ENCODE measurements at regions not wholly inside any gene's neighbourhood (a gene's known extent, or its start where the extent isn't known, plus 50 kb on each side); places are given as distances from the start of the nearest gene placed in this dataset.
A peak's percentile ranks its signal among the peaks of the same experiment; 100 is the strongest.

- ATAC-seq (ENCODE audit: insufficient read depth, low FRiP score) (peak; percentile 70), DNase-seq (peak; percentile 26 to 71 (median 50))
- 36 to 39% methylated on average over 3 of the region's 3 CpGs for WGBS, 2 donors
- Histone ChIP-seq H3K4me3 (no peak overlapping the region), H3K9ac (ENCODE audit: insufficient read depth in 1 of 2, low read length in 2 of 2) (peak overlapping the region in 1 of 2 donors; percentile 55), H3K27me3 (ENCODE audit: control insufficient read depth in 3 of 3, insufficient read depth in 3 of 3, low read length in 2 of 3) (no peaks in the 10 kb centered on the region), H3K36me3 (ENCODE audit: control insufficient read depth in 4 of 4, insufficient read depth in 4 of 4, low read length in 4 of 4) (peaks cover 0 to 12% (median 4%) of the 10 kb centered on the region in 4 donors), H3K4me1 (ENCODE audit: control insufficient read depth in 5 of 5, insufficient read depth in 5 of 5, low read length in 5 of 5) (peaks cover 5 to 10% (median 7%) of the 10 kb centered on the region in 5 donors), H3K27ac (ENCODE audit: low read depth in 1 of 2, low read length in 1 of 2) (peak overlapping the region; percentile 75 to 83), H3K9me3 (ENCODE audit: control insufficient read depth in 4 of 4, insufficient read depth in 3 of 4, low read length in 3 of 4) (no peaks in the 10 kb centered on the region)
- TF ChIP-seq, protein P1, sequence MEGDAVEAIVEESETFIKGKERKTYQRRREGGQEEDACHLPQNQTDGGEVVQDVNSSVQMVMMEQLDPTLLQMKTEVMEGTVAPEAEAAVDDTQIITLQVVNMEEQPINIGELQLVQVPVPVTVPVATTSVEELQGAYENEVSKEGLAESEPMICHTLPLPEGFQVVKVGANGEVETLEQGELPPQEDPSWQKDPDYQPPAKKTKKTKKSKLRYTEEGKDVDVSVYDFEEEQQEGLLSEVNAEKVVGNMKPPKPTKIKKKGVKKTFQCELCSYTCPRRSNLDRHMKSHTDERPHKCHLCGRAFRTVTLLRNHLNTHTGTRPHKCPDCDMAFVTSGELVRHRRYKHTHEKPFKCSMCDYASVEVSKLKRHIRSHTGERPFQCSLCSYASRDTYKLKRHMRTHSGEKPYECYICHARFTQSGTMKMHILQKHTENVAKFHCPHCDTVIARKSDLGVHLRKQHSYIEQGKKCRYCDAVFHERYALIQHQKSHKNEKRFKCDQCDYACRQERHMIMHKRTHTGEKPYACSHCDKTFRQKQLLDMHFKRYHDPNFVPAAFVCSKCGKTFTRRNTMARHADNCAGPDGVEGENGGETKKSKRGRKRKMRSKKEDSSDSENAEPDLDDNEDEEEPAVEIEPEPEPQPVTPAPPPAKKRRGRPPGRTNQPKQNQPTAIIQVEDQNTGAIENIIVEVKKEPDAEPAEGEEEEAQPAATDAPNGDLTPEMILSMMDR (IDR thresholded peaks at IDR 0.05; ENCODE audit: control extremely low read depth, extremely low read depth) = no peak
These were observed 57.4 kb upstream of the PCBP1 start for GRCh38 chr2:70029814-70030409.

DNA sequence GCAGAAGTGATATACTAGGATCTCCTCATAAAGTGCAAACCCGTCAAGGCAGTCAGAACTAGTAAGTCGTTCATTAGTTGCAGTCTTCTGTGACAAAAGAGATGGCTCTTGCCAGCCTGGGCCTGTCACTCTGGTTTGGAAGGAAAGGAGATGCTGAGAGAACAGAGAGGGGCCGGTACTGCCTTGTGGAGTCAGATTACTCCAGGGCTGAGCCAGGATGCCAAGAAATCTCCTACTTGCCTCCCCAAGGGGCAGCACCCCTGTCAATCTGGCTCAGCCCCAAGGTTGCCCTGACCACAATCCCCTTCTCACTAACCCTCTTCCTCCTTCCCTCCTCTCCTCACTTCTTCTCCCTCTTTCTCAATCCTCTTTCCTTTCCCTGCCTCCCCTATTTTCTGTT is 62.9 kb upstream of the ASPRV1 start:
- no peak for DNase-seq

DNA sequence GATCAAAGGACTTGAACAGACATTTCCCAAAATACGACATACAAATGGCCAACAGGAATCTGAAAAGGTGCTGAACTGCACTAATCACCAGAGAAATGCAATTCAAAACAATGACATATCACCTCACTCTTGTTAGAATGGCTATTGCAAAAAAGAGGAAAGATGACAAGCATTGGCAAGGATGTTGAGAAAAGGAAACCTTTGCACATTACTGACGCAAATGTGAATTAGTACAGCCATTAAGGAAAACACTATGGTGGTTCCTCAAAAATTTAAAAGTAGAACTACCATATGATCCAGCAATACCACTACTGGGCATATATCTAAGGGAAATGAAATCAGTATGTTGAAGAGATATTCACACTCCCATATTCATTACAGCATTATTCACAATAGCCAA is 57.7 kb upstream of the ASPRV1 start:
- Histone ChIP-seq H3K27me3 (ENCODE audit: control insufficient read depth in 3 of 3, insufficient read depth in 3 of 3, low read length in 2 of 3) (no peaks in the 10 kb centered on the region), H3K9ac (ENCODE audit: insufficient read depth in 1 of 2, low read length in 2 of 2) (no peak overlapping the region), H3K4me1 (ENCODE audit: control insufficient read depth in 5 of 5, insufficient read depth in 5 of 5, low read length in 5 of 5) (no peaks in the 10 kb centered on the region), H3K9me3 (ENCODE audit: control insufficient read depth in 4 of 4, insufficient read depth in 3 of 4, low read length in 3 of 4) (peaks cover 0 to 1% (median 0%) of the 10 kb centered on the region in 4 donors), H3K27ac (ENCODE audit: low read depth in 1 of 2, low read length in 1 of 2) (no peak overlapping the region), H3K36me3 (ENCODE audit: control insufficient read depth in 4 of 4, insufficient read depth in 4 of 4, low read length in 4 of 4) (peaks cover 0 to 5% (median 0%) of the 10 kb centered on the region in 4 donors), H3K4me3 (no peak overlapping the region)
- TF ChIP-seq, protein P1 (IDR thresholded peaks at IDR 0.05; ENCODE audit: control extremely low read depth, extremely low read depth) = no peak
- DNase-seq = no peak
- 32 to 60% methylated on average over 2 of the region's 2 CpGs for WGBS, 2 donors
- ATAC-seq (ENCODE audit: insufficient read depth, low FRiP score) = no peak

More for the DNA sequence above, 62.9 kb upstream of the ASPRV1 start:
- 71 to 74% methylated on average over 3 of the region's 3 CpGs for WGBS, 2 donors
- Histone ChIP-seq H3K9ac (ENCODE audit: insufficient read depth in 1 of 2, low read length in 2 of 2) (no peak overlapping the region), H3K27ac (ENCODE audit: low read depth in 1 of 2, low read length in 1 of 2) (no peak overlapping the region), H3K9me3 (ENCODE audit: control insufficient read depth in 4 of 4, insufficient read depth in 3 of 4, low read length in 3 of 4) (no peaks in the 10 kb centered on the region), H3K4me3 (no peak overlapping the region), H3K4me1 (ENCODE audit: control insufficient read depth in 5 of 5, insufficient read depth in 5 of 5, low read length in 5 of 5) (no peaks in the 10 kb centered on the region), H3K27me3 (ENCODE audit: control insufficient read depth in 3 of 3, insufficient read depth in 3 of 3, low read length in 2 of 3) (no peaks in the 10 kb centered on the region), H3K36me3 (ENCODE audit: control insufficient read depth in 4 of 4, insufficient read depth in 4 of 4, low read length in 4 of 4) (peaks cover 0 to 12% (median 1%) of the 10 kb centered on the region in 4 donors)
- no peak for ATAC-seq (ENCODE audit: insufficient read depth, low FRiP score)
- TF ChIP-seq, protein P1 (IDR thresholded peaks at IDR 0.05; ENCODE audit: control extremely low read depth, extremely low read depth) = no peak

GRCh38 chr2:70017962-70018361 is 56.5 kb upstream of the ASPRV1 start:
- no peak overlapping the region for H3K4me3 ChIP-seq
- H3K36me3 ChIP-seq (ENCODE audit: control insufficient read depth in 4 of 4, insufficient read depth in 4 of 4, low read length in 4 of 4) = peaks cover 0 to 5% (median 0%) of the 10 kb centered on the region in 4 donors
- no peak for DNase-seq
- TF ChIP-seq, protein P1 (IDR thresholded peaks at IDR 0.05; ENCODE audit: control extremely low read depth, extremely low read depth) = no peak
- 90 to 98% methylated on average over 8 of the region's 8 CpGs for WGBS, 2 donors
- H3K9ac ChIP-seq (ENCODE audit: insufficient read depth in 1 of 2, low read length in 2 of 2) = no peak overlapping the region
- ATAC-seq (ENCODE audit: insufficient read depth, low FRiP score) = no peak
- no peaks in the 10 kb centered on the region for H3K4me1 ChIP-seq (ENCODE audit: control insufficient read depth in 5 of 5, insufficient read depth in 5 of 5, low read length in 5 of 5)
- no peak overlapping the region for H3K27ac ChIP-seq (ENCODE audit: low read depth in 1 of 2, low read length in 1 of 2)
- H3K9me3 ChIP-seq (ENCODE audit: control insufficient read depth in 4 of 4, insufficient read depth in 3 of 4, low read length in 3 of 4) = peaks cover 0 to 1% (median 0%) of the 10 kb centered on the region in 4 donors
- H3K27me3 ChIP-seq (ENCODE audit: control insufficient read depth in 3 of 3, insufficient read depth in 3 of 3, low read length in 2 of 3) = no peaks in the 10 kb centered on the region
